ENCODE measurements at regions not wholly inside any gene's neighbourhood (a gene's known extent, or its start where the extent isn't known, plus 50 kb on each side); places are given as distances from the start of the nearest gene placed in this dataset.

DNA sequence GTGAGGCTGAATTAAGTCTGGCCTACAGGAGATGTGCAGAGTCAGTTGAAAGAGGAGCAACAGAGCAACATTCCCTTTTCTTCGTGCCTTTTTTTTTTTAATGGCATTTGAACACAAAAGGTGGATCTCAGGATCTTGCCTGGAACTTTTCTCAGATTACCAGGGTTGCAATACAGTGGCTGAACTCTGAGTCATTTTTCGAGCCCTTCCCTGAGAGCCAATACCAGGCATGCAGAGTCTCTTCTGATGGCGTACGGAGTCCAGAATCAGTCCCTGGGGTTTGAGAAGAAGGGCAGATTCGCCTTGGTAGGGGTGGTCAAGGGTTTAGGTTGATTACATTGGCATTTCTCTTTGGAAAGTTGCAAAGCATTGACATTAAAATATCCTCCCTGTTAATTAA lies 271.5 kb downstream of the GAS1 start:
- no peak overlapping the region for H3K4me3 ChIP-seq
- WGBS, 2 donors = 91 to 93% methylated on average over 5 of the region's 5 CpGs
- DNase-seq (no peak), ATAC-seq (no peak)
- H3K36me3 ChIP-seq = no peaks in the 10 kb centered on the region
- H3K4me1 ChIP-seq = no peaks in the 10 kb centered on the region
- intact Hi-C loops (cut with DNase I) = no loop called here
- H3K27ac ChIP-seq = no peak overlapping the region
- H3K9me3 ChIP-seq = peaks cover 0 to 13% (median 2%) of the 10 kb centered on the region in 11 donors
- TF ChIP-seq, protein P1, sequence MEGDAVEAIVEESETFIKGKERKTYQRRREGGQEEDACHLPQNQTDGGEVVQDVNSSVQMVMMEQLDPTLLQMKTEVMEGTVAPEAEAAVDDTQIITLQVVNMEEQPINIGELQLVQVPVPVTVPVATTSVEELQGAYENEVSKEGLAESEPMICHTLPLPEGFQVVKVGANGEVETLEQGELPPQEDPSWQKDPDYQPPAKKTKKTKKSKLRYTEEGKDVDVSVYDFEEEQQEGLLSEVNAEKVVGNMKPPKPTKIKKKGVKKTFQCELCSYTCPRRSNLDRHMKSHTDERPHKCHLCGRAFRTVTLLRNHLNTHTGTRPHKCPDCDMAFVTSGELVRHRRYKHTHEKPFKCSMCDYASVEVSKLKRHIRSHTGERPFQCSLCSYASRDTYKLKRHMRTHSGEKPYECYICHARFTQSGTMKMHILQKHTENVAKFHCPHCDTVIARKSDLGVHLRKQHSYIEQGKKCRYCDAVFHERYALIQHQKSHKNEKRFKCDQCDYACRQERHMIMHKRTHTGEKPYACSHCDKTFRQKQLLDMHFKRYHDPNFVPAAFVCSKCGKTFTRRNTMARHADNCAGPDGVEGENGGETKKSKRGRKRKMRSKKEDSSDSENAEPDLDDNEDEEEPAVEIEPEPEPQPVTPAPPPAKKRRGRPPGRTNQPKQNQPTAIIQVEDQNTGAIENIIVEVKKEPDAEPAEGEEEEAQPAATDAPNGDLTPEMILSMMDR (IDR thresholded peaks at IDR 0.05) = no peak
- H3K27me3 ChIP-seq = no peaks in the 10 kb centered on the region

DNA sequence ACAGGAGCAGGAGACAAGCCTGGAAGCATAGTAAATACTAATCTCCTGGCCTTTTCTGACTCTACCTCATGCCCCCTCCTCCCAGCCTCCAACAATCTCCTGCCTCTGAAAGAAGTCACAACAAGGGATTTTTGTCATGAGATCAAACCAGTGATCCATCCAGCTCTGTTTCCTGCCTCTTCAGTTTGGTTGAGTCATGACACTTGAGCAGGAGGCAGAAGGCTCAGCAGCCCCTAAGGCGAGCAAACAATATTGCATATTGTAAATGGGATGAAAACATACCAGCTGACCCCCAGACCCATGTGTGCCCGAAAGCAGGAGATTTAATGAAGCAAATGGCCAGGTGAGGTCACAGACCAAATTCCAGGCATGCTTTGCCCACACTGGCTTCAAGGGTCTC lies 272.8 kb downstream of the GAS1 start:
- WGBS, 2 donors = 68 to 73% methylated on average over 2 of the region's 2 CpGs
- TF ChIP-seq, protein P1 (IDR thresholded peaks at IDR 0.05) = no peak
- Histone ChIP-seq H3K4me3 (no peak overlapping the region), H3K27ac (no peak overlapping the region), H3K27me3 (no peaks in the 10 kb centered on the region), H3K36me3 (no peaks in the 10 kb centered on the region), H3K4me1 (no peaks in the 10 kb centered on the region), H3K9me3 (peaks cover 0 to 23% (median 6%) of the 10 kb centered on the region in 11 donors)
- no peak for DNase-seq
- no peak for ATAC-seq
- intact Hi-C loops (cut with DNase I) = no loop called here

DNA sequence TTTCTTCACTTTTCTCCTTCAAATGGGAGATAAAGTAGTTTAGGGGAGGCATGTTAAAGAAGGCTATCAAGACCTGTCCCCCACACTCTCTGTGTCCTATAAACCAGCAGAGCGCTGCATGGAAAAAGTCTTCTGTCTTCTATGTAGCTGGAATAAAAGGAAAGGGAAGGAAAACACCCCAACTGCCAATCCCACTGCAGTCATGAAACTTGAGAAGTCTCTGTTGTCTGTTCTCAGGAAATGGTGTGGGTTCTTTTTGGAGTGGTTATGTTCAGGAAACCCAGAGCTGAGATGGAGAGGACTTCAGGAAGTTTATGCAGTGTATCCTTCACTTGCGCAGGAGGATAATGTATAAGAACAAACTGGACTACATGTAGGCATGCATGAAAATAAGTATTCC lies 274.3 kb downstream of the GAS1 start:
- TF ChIP-seq, protein P1 (IDR thresholded peaks at IDR 0.05) = no peak
- DNase-seq (no peak), ATAC-seq (no peak)
- intact Hi-C loops (cut with DNase I) = no loop called here
- no peaks in the 10 kb centered on the region for H3K36me3 ChIP-seq
- 88 to 91% methylated on average over 2 of the region's 2 CpGs for WGBS, 2 donors
- H3K27me3 ChIP-seq = no peaks in the 10 kb centered on the region
- no peak overlapping the region for H3K4me3 ChIP-seq
- H3K27ac ChIP-seq = no peak overlapping the region
- peaks cover 0 to 23% (median 6%) of the 10 kb centered on the region in 11 donors for H3K9me3 ChIP-seq
- no peaks in the 10 kb centered on the region for H3K4me1 ChIP-seq

DNA sequence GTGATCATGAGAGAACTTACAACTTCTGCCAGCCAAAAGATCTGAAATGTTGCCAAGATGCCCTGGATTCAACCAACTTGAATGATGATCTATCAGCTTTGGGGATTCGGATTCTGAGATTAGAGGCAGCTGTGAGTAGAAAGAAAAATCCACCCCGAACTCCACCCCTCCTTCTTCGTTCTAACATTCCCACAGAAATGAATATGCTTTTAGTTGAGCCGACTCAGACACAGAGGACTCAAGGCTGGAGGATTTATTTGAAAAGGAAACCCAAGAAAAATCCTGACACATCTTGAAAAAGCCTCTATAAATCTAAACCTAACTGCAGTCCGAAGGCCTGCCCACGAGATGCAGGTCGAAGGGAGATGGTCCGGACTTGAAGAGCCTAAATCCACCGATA lies 275.0 kb downstream of the GAS1 start:
- 93 to 95% methylated on average over 9 of the region's 9 CpGs for WGBS, 2 donors
- Histone ChIP-seq H3K4me1 (no peaks in the 10 kb centered on the region), H3K27ac (no peak overlapping the region), H3K27me3 (no peaks in the 10 kb centered on the region), H3K4me3 (no peak overlapping the region), H3K9me3 (peaks cover 0 to 23% (median 6%) of the 10 kb centered on the region in 11 donors), H3K36me3 (no peaks in the 10 kb centered on the region)
- DNase-seq = no peak
- TF ChIP-seq, protein P1 (IDR thresholded peaks at IDR 0.05) = no peak
- ATAC-seq = no peak
- intact Hi-C loops (cut with DNase I) = no loop called here

Measured in heart right ventricle (tissue), 16 donors.